SU-DHL-6 (cell line): ENCODE measurements at regions not wholly inside any gene's neighbourhood (a gene's known extent, or its start where the extent isn't known, plus 50 kb on each side); places are given as distances from the start of the nearest gene placed in this dataset.

Experiments used
- CTCF ChIP-seq: fragments of 200-600 bp; sonication (generic); IDR thresholded peaks from one replicate; pipeline ENCODE4 v1.5.1; 2017; ENCODE audit warnings: antibody characterized with exemption, mild to moderate bottlenecking, low read length, moderate library complexity; ENCODE audit not compliant: insufficient read depth, poor library complexity, severe bottlenecking
- EZH2phosphoT487 ChIP-seq: fragments of 200-600 bp; sonication (generic), shearing (Covaris generic); conservative IDR thresholded peaks from 2 replicates; pipeline ENCODE4 v1.6.1; 2018; ENCODE audit warnings: mild to moderate bottlenecking, antibody characterized with exemption, low read length, moderate library complexity, mixed read lengths

GRCh38 chr7:142670511-142670910 is 78.8 kb upstream of the PRSS1 start:
- TF ChIP-seq CTCF (no peak), EZH2phosphoT487 (no peak)
